Astrocyte (in vitro differentiated cells and primary cell): ENCODE measurements at regions not wholly inside any gene's neighbourhood (a gene's known extent, or its start where the extent isn't known, plus 50 kb on each side); places are given as distances from the start of the nearest gene placed in this dataset.

Experiments used
- DNase-seq: peaks from one replicate; pipeline ENCODE4 v3.0.0-alpha.2; 2010; ENCODE audit warnings: low read depth
- FAIRE-seq: peaks from 2 replicates; lab custom pipeline; 2011; peaks lifted over from hg19 to GRCh38; lab: Jason Lieb, UNC
- H2AFZ ChIP-seq: 2 replicates; pipeline ENCODE4 v1.6.0; 2012; ENCODE audit warnings: low read depth, low read length, inconsistent platforms
- H3K27ac ChIP-seq: 2 replicates; pipeline ENCODE4 v1.5.1; 2011; ENCODE audit warnings: low read depth, low read length, inconsistent platforms
- H3K27me3 ChIP-seq: 2 replicates; pipeline ENCODE4 v1.6.0; 2011; ENCODE audit warnings: low read length, inconsistent platforms; ENCODE audit not compliant: insufficient read depth
- H3K36me3 ChIP-seq: 2 replicates; pipeline ENCODE4 v1.5.1; 2011; ENCODE audit warnings: low read length, inconsistent platforms; ENCODE audit not compliant: insufficient read depth
- H3K4me1 ChIP-seq: 2 replicates; pipeline ENCODE4 v1.5.1; 2011; ENCODE audit warnings: low read length, inconsistent platforms; ENCODE audit not compliant: insufficient read depth
- H3K4me2 ChIP-seq: 2 replicates; pipeline ENCODE4 v1.6.0; 2012; ENCODE audit warnings: low read length, inconsistent platforms
- H3K4me3 ChIP-seq: 2 replicates; pipeline ENCODE4 v1.5.1; 2011; ENCODE audit warnings: low read depth, mild to moderate bottlenecking, low read length, inconsistent platforms; ENCODE audit not compliant: insufficient read depth
- H3K79me2 ChIP-seq: 2 replicates; pipeline ENCODE4 v1.6.0; 2012; ENCODE audit warnings: mild to moderate bottlenecking, low read length, inconsistent platforms; ENCODE audit not compliant: insufficient read depth
- H3K9ac ChIP-seq: 2 replicates; pipeline ENCODE4 v1.6.0; 2012; ENCODE audit warnings: mild to moderate bottlenecking, low read length, inconsistent platforms
- H3K9me3 ChIP-seq: 2 replicates; pipeline ENCODE4 v1.5.1; 2012; ENCODE audit warnings: low read depth, mild to moderate bottlenecking, low read length, inconsistent platforms; ENCODE audit not compliant: insufficient read depth
- H4K20me1 ChIP-seq: 2 replicates; pipeline ENCODE4 v1.6.0; 2012; ENCODE audit warnings: low read length, inconsistent platforms; ENCODE audit not compliant: insufficient read depth
- H3K27ac Mint-ChIP-seq: one replicate; pipeline ENCODE4 v1.8.0; 2021; ENCODE audit warnings: mild to moderate bottlenecking, mixed read lengths; ENCODE audit not compliant: unreplicated experiment
- H3K27me3 Mint-ChIP-seq: one replicate; pipeline ENCODE4 v1.8.0; 2021; ENCODE audit warnings: low read depth, mixed read lengths; ENCODE audit not compliant: unreplicated experiment
- H3K36me3 Mint-ChIP-seq: one replicate; pipeline ENCODE4 v1.8.0; 2021; ENCODE audit warnings: low read depth, mixed read lengths; ENCODE audit not compliant: unreplicated experiment
- H3K4me1 Mint-ChIP-seq: one replicate; pipeline ENCODE4 v1.8.0; 2021; ENCODE audit warnings: low read depth, mixed read lengths; ENCODE audit not compliant: unreplicated experiment
- H3K4me3 Mint-ChIP-seq: one replicate; pipeline ENCODE4 v1.8.0; 2021; ENCODE audit warnings: mild to moderate bottlenecking, moderate library complexity, mixed read lengths; ENCODE audit not compliant: unreplicated experiment
- H3K9me3 Mint-ChIP-seq: one replicate; pipeline ENCODE4 v1.8.0; 2021; ENCODE audit warnings: mild to moderate bottlenecking, mixed read lengths; ENCODE audit not compliant: unreplicated experiment
- EZH2 ChIP-seq: IDR thresholded peaks from 2 replicates; pipeline ENCODE4 v1.6.1; 2012; ENCODE audit warnings: mild to moderate bottlenecking, low read length, inconsistent platforms; ENCODE audit not compliant: insufficient read depth
- TF ChIP-seq, protein P1 (sequence below): IDR thresholded peaks from 2 replicates; pipeline ENCODE4 v1.5.1; 2011; ENCODE audit warnings: low read depth, mild to moderate bottlenecking, inconsistent platforms, low read length, moderate library complexity; ENCODE audit not compliant: insufficient read depth

GRCh38 chr3:104291437-104291851, 1075.3 kb upstream of the ALCAM start:
- peaks cover 2% of the 10 kb centered on the region for H3K9me3 ChIP-seq
- no peak overlapping the region for H3K27ac ChIP-seq
- no peaks in the 10 kb centered on the region for H4K20me1 ChIP-seq
- H3K4me3 ChIP-seq = no peak overlapping the region
- Mint-ChIP-seq H3K36me3 (no peaks in the 10 kb centered on the region), H3K4me1 (peaks cover 8% of the 10 kb centered on the region), H3K27ac (no peak overlapping the region), H3K9me3 (peaks cover 4% of the 10 kb centered on the region), H3K4me3 (no peak overlapping the region), H3K27me3 (no peaks in the 10 kb centered on the region)
- H3K4me1 ChIP-seq = peaks cover 3% of the 10 kb centered on the region
- no peak for TF ChIP-seq EZH2
- TF ChIP-seq, protein P1, sequence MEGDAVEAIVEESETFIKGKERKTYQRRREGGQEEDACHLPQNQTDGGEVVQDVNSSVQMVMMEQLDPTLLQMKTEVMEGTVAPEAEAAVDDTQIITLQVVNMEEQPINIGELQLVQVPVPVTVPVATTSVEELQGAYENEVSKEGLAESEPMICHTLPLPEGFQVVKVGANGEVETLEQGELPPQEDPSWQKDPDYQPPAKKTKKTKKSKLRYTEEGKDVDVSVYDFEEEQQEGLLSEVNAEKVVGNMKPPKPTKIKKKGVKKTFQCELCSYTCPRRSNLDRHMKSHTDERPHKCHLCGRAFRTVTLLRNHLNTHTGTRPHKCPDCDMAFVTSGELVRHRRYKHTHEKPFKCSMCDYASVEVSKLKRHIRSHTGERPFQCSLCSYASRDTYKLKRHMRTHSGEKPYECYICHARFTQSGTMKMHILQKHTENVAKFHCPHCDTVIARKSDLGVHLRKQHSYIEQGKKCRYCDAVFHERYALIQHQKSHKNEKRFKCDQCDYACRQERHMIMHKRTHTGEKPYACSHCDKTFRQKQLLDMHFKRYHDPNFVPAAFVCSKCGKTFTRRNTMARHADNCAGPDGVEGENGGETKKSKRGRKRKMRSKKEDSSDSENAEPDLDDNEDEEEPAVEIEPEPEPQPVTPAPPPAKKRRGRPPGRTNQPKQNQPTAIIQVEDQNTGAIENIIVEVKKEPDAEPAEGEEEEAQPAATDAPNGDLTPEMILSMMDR = no peak
- FAIRE-seq = no peak
- no peak for DNase-seq
- H3K27me3 ChIP-seq = no peaks in the 10 kb centered on the region
- H3K79me2 ChIP-seq = no peaks in the 10 kb centered on the region
- no peak overlapping the region for H3K9ac ChIP-seq
- H2AFZ ChIP-seq = peak overlapping the region; percentile 61
- H3K36me3 ChIP-seq = no peaks in the 10 kb centered on the region
- H3K4me2 ChIP-seq = peak overlapping the region; percentile 66

DNA sequence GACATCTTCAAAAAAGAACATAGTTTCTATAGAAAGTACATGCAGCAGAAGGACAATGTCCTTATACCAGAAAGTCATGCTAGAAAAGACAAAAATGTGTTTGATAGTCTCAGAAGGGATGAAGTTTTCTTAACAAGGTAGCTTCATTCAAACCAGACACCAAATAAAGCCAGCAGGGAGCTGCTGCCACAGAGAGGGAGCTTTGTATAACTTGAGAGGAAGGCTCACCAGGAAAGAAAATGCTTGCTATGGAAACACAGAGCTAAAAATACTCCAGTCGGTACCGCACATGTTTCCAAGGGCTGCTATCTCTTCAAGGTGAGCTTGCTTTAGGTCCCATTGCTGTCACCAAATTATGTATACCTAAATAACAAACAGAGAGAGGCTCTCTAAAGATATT, 1074.8 kb upstream of the ALCAM start:
- H3K4me2 ChIP-seq = peak overlapping the region; percentile 66
- no peak for TF ChIP-seq EZH2
- TF ChIP-seq, protein P1 = no peak
- H2AFZ ChIP-seq = peak overlapping the region; percentile 61
- H3K9ac ChIP-seq = no peak overlapping the region
- H4K20me1 ChIP-seq = no peaks in the 10 kb centered on the region
- no peaks in the 10 kb centered on the region for H3K79me2 ChIP-seq
- Mint-ChIP-seq H3K9me3 (peaks cover under 1% of the 10 kb centered on the region), H3K4me1 (peaks cover 8% of the 10 kb centered on the region), H3K27ac (no peak overlapping the region), H3K4me3 (no peak overlapping the region), H3K36me3 (no peaks in the 10 kb centered on the region), H3K27me3 (no peaks in the 10 kb centered on the region)
- H3K4me1 ChIP-seq = peaks cover 3% of the 10 kb centered on the region
- H3K9me3 ChIP-seq = no peaks in the 10 kb centered on the region
- H3K27me3 ChIP-seq = no peaks in the 10 kb centered on the region
- DNase-seq = no peak
- H3K27ac ChIP-seq = no peak overlapping the region
- no peak for FAIRE-seq
- H3K4me3 ChIP-seq = no peak overlapping the region
- H3K36me3 ChIP-seq = no peaks in the 10 kb centered on the region

DNA sequence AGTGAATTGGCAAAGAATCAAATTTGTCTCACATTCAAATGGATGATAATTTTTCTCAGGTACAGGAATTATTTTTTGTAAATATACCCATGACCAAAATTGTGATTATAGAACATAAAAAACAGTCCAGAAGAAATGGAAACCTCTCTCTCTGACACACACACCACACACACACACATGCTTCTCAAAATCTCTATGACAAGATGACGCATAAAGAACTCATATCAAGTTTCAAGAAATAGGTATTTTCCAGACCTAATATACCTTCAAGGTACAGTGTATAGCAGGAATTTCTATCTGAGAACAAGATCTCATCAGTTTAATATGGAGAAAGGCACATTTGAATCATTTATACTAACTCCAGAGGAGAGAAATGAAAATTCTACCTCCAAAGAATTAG, 1069.1 kb upstream of the ALCAM start:
- Histone ChIP-seq H2AFZ (no peak overlapping the region), H3K4me1 (no peaks in the 10 kb centered on the region), H3K27ac (no peak overlapping the region), H3K9me3 (no peaks in the 10 kb centered on the region), H3K36me3 (no peaks in the 10 kb centered on the region), H3K4me2 (no peak overlapping the region), H4K20me1 (no peaks in the 10 kb centered on the region), H3K4me3 (no peak overlapping the region), H3K79me2 (no peaks in the 10 kb centered on the region), H3K9ac (no peak overlapping the region), H3K27me3 (no peaks in the 10 kb centered on the region)
- Mint-ChIP-seq H3K27me3 (no peaks in the 10 kb centered on the region), H3K9me3 (no peaks in the 10 kb centered on the region), H3K4me3 (no peak overlapping the region), H3K27ac (no peak overlapping the region), H3K4me1 (no peaks in the 10 kb centered on the region), H3K36me3 (no peaks in the 10 kb centered on the region)
- DNase-seq (no peak), FAIRE-seq (no peak)
- TF ChIP-seq EZH2 = no peak
- TF ChIP-seq, protein P1 = no peak
